HG02885 (cell line): ENCODE measurements at regions not wholly inside any gene's neighbourhood (a gene's known extent, or its start where the extent isn't known, plus 50 kb on each side); places are given as distances from the start of the nearest gene placed in this dataset.
"Not testable (repeated sequence)": the region's sequence is repeated elsewhere in the genome, so short reads cannot be mapped to it uniquely, and the experiment has no call there.

Experiments
- ATAC-seq: cut with Tn5 transposase; IDR thresholded peaks from one replicate; pipeline ENCODE4 v1.9.1; 2021; ENCODE audit warnings: mild to moderate bottlenecking; ENCODE audit not compliant: unreplicated experiment, poor library complexity

DNA sequence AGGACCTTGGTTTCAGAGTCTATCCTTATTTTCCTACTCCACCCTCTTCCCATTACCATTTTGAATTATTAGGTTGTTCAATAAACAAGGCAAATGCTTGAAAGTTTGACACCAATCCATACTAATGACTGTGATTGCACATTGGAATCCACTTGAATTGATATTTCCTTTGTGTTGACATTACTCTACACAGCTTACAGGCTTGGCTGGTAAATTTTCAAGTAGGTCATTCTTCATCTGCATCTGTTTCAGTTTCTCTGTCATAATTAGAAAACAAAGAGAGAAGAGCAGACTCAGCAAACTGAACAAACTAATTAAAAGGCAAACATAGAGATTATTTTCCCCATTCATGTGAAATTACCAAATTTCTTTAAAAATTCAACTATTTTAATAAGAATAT lies 732.9 kb upstream of the BCHE start:
- ATAC-seq = no peak

DNA sequence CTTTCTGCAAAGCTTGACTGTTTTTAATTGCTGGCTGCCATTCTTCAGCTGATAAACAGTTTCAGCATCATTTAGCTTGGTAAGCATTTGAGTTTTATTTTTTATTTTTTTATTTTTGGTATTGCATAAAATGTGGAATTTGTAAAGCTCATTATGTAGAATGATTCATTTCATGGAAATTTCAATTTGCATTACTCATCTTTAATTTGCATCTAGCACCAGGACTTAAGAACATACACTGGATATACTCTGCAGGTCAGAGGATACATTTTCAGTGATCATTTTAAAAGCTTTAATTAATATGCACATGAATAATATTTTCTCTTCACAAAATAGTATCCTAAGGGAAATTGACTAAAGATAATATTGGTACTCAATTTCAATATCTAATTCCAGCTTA lies 732.4 kb upstream of the BCHE start:
- no peak for ATAC-seq

DNA sequence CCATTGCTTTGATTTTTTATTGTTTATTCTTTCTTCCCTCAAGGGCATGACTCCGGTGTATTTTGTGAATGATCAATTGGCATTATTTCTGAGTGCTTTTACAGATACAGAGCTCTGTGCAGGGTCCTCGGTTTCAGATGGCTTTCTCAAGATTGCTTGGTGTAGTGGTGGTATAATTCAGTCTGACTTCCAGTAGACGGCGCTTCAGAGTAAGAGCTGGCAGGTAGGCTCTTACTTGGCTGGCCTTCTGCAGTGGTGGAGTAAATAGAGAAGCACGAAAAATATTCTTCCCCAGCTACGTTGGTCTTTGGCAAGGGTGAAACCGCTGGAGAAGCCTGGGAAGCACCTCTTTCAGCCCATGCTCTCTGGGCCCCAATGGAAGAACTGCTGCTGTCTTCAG lies 723.0 kb upstream of the BCHE start:
- no peak for ATAC-seq

DNA sequence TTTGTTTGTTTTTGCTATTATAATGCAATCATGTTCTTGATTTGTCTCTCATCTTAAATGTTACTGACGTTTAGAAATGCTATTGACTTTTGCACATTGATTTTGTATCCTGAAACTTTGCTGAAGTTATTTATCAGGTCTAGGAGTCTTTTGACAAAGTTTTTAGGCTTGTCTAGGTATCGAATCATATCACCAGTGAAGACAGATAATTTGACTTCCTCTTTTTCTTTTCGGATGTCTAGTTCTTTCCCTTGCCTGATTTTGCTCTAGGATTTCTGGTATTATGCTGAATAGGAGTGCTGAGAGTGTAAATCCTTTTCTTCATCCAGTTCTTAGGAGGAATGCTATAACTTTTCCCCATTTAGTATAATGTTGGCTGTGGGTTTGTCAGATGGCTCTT lies 719.7 kb upstream of the BCHE start:
- ATAC-seq = no peak

DNA sequence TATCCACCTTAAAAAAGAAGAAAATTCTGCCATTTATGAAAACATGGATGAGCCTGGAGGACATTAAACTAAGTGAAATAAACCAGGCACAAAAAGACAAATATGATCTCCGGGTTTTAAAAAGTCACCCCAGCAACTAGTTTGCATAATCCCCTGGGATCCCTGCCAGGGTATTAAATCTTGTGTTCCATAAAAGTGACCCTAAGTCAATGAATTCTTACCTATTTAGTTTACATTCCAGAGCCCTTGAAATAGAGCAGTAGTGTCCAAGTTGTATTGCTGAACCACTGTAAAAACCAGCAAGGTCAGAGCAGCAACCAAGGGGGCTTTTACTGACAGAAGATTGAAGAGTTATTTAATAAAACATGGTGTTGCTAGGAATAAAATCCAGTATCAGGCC lies 716.8 kb upstream of the BCHE start:
- no peak for ATAC-seq

DNA sequence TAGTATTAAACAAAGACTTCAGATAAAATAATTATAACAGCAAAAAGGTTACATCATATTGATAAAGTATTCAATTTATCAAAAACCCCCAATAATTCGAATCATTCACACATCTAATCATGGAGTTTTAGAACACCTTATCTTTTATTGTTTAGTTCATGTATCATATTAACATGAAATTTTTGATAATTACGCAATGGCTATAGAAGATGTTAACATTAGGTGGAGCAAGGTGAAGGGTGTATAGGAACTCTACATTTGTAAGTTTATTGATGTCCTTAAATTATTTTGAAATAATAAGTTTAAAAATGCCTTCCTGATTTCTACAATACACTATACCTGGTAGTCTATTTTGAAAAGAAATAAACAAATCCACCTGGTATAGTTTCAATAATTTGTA lies 696.5 kb upstream of the BCHE start:
- ATAC-seq = no peak

DNA sequence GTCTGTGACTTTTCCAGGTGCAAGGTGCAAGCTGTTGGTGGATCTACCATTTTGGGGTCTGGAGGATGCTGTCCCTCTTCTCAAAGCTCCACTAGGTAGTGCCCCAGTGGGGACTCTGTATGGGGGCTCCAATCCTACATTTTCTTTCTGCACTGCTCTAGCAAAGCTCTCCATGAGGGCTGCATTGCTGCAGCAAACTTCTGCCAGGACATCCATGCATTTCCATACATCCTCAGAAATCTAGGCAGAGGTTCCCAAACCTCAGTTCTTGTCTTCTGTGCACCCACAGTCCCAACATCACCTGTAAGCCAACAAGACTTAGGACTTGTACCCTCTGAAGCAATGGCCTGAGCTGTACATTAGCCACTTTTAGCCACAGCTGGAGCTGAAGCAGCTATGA lies 694.5 kb upstream of the BCHE start:
- ATAC-seq = no peak

DNA sequence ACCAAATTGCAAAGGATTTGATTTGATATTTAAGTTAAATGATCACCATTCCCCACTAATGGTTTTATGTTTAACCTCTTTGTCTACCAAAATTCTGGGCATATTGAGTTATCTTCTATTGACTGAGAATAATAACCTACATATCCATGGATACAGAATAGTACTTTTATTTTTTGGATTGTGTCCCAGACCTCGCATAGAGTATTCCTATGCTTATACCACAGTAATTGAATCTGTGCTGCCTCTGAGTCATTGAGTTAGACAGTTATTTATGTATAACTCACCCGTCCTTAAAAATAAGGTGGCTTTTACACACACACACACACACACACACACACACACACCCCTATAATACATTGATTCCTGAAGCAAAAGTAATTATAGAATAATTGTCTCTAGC lies 690.1 kb upstream of the BCHE start:
- no peak for ATAC-seq

DNA sequence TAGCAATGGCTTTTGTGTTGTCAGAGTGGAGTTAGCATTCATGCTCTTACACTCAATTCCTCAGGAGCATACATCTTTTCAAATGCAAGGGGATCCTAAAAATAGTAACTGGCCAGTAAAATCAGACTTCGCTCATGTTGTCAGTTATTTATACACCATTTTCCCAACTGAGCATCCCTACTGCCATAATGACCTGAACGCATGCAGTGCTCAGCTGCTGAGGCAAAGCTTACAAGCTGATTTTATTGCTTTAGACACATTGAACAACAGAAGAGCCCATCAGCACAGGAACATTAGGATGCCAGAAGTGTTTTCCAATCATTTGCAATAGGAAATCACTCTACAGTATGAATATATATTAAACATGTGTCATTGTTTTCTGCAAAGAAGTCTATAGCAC lies 689.7 kb upstream of the BCHE start:
- ATAC-seq = no peak

DNA sequence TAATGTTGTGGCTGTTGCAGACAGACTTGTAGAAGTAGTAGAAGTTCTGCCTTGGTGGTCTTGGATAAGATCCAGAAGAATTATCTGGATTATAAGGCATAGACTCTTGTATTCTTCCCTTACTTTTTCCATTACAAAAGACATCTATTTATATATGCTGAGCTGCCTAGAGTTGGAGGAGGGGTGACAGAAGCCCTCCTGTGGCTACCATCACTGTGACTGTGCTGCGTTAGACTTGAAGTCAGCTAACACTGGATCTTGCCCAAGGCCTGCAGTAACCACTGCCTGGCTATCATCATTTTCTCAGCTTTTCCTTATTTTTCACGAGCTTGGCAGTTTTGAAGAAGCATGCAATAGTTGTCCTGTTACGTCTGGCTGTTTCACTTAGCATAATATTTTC lies 684.8 kb upstream of the BCHE start:
- no peak for ATAC-seq

DNA sequence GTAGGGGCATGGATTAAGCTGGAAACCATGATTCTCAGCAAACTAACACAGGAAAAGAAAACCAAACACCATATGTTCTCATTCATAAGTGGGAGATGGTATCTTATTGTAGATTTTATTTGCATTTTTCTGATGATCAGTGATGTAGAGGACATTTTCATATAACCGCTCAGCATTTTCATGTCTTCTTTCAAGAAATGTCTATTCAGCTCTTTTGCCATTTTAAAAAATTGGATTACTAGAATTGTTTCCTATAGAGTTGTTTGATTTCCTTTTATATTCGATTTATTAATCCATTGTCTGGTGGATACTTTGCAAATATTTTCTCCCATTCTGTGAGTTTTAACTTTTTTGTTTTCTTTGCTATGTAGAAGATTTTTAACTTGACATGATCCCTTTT lies 682.2 kb upstream of the BCHE start:
- no peak for ATAC-seq

DNA sequence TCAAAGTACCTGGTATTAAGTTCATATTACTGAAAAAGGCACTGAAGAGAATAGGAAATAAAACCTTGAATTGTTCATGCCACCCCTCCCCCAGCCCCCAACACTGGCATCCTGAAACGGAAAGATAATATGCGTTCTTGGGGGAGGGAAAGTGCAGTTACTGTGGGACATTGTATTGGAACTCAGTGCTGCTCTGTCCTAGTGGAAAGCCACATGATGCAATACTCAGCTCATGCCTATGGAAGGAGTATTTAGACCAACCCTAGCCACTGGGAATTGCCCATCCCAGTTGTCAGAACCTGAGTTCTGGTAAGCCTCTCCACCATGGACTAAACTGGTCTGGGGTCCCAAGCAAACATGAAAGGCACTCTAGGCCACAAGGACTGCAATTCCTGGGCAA lies 680.8 kb upstream of the BCHE start:
- ATAC-seq = no peak

DNA sequence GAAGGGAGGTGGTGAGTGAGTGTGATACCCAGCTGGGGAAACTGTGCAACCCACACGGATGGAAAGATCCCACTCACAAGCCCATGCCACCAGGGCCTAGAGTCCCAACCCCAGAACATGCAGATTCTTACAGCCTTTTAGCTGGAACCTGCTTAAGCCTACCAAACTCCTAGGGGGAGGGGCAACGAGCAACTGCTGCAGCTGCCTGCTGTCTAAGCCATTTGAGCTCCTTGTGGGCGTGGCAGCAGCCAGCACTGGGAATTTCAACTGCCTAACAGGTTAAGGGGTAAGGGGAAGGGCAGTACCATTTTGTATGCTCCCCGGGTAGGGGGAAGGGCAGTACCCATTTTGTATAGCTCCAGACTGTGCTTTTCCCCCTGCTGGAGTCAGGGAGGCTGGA lies 673.2 kb upstream of the BCHE start:
- ATAC-seq = no peak

DNA sequence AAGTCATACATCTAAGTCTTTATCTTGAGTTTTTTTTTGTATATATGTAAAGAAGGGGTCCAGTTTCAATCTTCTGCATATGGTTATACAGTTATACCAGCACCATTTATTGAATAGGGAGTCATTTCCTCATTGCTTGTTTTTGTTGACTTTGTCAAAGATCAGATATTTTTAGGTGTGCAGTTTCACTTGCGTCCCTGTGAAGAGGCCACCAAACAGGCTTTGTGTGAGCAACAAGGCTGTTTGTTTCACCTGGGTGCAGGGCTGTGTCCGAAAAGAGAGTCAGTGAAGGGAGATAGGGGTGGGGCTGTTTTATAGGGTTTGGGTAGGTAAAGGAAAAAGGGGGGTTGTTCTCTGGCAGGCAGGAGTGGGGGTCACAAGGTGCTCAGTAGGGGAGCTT lies 663.2 kb upstream of the BCHE start:
- ATAC-seq = not testable (repeated sequence)

DNA sequence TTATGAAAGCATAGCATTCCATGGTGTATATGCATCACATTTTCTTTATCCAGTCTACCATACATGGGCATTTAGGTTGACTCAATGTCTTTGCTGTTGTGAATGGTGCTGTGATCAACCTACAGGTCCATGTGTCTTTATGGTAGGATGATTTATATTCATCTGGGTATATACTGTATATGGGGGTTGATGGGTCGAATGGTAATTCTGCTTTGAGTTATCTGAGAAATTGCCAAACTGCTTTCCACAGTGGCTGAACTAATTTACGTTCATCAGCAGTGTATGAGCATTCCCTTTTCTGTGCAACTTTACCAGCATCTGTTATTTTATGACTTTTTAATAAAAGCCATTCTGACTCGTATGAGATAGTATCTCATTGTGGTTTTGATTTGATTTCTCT lies 662.4 kb upstream of the BCHE start:
- no peak for ATAC-seq

DNA sequence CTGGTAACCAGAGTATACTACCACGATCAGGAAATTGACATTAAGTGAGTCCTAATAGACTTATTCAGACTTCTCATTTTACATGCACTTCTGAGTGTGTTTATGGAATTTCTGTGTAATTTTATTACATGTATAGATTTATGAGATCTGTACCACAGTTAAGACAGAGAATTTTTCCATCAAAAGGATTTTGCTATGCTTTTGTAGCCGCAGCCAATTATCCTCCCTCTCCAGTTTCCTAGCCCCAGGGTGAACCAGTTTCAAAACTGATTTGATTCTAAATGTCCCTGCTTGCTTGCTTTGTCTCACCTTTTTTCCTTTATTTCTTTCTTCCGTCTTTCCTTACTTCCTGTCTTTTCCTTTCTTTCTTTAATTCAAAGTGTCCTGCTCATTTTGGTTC lies 661.2 kb upstream of the BCHE start:
- no peak for ATAC-seq

DNA sequence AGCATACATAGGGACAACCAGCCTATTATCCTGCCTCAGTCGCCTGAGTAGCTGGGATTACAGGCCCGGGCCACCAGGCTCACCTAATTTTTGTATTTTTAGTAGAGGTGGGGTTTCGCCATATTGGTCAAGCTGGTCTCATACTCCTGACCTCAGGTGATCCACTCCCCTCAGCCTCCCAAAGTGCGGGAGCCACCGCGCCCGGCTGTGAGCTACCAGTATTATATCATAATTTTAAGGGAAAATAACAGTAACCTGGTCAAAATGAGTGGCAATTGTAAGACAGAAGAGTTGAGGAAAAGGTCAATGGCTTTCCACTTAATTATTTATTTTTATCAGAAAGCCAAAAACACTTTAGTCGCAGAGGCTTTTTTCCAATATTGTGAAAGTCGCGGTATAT lies 652.6 kb upstream of the BCHE start:
- ATAC-seq = no peak

DNA sequence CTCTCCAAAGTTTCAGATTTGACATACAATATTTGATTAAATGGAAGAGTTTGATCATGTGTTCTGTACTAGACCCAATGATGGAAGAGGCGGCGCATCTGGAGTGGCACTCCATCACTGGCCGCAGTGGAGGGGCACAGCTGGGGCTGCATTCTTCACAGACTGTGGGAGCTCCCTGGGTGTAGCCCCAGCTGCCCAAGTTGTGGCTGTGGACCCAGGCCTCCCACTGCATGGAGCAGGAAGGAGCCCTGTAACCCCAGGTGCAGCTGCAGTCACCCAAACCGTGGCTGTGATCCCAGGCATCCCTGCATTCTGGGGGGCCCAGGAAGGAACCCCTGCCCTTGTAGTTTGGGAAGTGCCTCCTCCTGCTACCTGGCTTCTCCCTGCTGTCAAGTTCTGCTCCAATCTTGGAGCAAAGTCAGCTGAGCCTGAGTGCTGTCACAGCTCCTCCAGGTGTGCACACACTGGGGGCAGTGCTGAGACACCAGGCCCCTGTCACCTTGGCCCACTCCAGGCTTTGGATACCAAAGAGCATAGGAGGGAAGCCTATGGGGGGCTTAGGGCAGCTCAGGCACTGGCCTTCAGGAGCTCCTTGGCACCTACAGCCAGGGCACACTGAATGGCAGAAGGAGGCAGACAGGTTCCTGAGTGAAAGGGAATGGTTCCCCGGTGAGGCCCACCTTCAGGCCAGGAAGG lies 651.9 kb upstream of the BCHE start:
- ATAC-seq = no peak

DNA sequence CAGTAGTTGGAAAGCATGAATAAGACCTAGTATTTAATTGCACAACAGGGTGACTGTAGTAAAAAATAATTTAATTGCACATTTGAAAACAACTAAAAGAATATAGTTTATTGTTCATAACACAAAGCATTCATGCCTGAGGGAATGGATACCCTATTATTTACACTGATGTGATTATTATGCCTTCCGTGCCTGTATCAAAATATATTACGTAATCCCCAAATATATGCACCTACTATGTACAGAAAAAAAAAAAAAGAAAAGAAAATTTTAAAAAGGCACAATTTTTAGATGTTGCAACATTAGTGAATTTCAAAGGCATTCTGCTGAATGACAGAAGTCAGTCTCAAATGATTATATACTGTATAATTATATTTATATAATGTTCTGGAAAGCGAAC lies 647.2 kb upstream of the BCHE start:
- ATAC-seq = no peak

DNA sequence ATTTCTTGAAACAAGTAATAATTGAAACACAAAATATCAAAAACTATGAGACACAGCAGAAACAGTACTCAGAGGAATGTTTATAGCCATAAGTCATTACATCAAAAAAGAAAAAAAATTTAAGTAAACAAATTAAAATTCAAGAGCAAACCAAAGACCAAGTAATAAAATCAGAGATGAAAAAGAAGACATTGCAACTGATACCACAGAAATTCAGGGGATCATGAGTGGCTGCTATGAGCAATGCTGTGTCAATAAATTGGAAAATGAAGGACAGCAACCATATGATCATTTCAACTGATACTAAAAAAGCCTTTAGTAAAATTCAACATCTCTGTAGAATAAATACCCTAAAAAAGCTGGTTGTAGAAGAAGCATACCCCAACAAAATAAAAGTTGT lies 644.1 kb upstream of the BCHE start:
- ATAC-seq = no peak

DNA sequence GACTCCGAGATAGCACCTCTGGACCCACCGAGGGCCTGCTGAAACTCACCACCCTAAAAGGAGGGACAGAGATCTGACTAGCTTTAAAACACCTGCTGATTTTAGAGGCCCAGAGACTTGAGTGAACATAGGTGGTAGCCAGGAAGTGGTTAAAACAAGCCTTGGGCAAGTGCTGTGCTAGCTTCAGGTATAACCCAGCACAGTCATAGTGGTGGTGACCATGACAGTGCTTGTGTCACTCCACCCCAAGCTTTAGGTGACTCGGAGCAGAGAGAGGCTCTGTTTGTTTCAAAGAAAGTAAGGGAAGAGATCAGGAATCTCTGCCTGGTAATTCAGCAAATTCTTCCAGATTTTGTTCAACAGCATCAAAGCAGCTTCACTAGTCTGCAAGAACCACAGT lies 641.1 kb upstream of the BCHE start:
- ATAC-seq = no peak

DNA sequence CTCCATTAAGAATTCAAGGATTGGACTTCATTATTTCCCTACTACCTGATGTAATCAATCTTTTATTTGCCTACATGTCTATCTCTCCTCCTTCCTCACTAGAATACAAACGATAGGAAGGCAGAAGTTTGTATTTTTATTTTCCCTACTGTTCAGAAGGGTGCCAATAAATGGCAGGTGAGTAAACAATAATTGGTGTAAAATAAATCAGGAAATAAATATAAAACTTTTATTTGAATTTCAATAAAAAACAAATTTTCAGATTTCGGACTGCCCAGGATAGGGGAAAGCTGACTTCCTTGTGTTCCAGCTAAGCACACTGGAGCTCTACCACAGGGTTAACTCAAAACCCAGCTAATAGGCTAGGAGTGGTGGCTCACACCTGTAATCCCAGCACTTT lies 636.3 kb upstream of the BCHE start:
- no peak for ATAC-seq

DNA sequence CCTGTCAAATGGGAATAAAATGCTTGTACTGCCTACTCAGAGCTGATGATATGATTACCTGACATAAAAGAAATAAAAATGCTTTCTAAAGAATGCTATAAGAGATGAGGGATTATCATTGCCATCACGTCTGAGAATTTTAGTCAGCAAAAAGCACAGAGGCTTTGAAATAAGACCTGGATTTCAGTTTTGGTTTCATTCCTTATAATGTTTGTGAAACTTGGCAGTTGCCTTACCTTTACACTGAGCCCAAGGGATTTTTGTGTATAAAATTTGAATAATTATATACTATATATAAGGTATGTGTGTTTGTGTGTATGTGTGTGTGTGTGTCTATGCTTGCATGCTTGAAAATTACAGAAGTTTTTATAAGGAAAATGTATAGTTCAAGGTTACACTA lies 634.8 kb upstream of the BCHE start:
- no peak for ATAC-seq
